ENCODE measurements at regions not wholly inside any gene's neighbourhood (a gene's known extent, or its start where the extent isn't known, plus 50 kb on each side); places are given as distances from the start of the nearest gene placed in this dataset.
"Not testable (repeated sequence)": the region's sequence is repeated elsewhere in the genome, so short reads cannot be mapped to it uniquely, and the experiment has no call there.

DNA sequence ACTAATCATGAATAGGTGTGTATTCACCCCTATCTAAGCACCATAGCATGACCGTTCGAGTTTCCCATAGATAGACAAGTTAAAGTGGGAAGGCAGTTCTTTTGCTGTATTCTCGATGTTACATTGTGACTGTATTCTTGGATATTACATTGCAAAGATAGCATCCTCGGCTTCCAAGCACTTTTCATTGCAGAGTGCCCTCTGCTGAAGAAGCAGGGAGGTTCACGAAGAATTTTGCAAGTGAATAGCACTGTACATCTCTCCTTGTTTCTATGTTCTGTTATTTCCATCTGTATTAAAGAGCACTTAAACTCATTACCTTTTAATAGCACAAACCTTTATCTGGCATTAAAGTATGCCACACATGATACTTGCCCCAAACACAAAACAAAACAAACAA lies 426.7 kb upstream of the ARX start:
- DNase-seq (ENCODE audit: low read depth, low spot score): peak; percentile 33

DNA sequence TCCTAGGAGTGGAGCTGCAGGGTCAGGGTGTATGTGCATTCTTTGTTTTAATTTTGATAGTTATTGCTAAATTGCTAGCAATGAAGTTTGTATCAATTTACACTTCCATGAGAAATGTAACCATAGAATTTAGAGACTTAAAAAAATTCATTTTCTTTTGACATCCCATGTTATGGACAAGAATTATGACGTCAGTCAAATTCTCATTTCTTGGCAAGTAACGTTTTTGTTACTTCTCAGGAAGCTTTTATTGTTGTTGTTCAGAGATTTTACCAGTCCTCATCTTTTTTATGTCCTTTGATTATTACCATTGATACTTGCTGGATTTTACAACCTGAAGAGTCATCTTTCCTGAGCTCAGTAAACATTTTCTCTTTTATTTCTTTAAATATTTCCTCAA lies 417.5 kb upstream of the ARX start:
- no peak for DNase-seq (ENCODE audit: low read depth, low spot score)

DNA sequence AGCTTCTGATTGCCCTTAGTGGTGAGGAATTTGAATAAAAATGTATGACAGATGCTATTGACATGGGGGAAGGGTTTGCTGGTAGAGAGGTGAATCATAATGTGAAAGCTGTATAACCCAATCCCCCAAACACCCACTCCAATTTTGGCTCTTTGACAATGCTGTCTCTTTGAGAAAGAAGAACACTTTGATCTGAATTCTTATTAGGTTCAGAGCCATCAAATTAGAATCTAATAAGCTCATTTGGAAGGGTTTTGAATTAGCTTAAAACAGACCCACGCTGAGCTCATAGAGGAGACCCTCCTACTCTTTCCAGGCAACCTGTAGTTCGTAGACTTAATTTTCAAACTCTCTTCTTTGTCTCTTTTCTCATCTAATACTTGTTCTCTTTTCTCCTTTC lies 416.6 kb upstream of the ARX start:
- DNase-seq (ENCODE audit: low read depth, low spot score): no peak

DNA sequence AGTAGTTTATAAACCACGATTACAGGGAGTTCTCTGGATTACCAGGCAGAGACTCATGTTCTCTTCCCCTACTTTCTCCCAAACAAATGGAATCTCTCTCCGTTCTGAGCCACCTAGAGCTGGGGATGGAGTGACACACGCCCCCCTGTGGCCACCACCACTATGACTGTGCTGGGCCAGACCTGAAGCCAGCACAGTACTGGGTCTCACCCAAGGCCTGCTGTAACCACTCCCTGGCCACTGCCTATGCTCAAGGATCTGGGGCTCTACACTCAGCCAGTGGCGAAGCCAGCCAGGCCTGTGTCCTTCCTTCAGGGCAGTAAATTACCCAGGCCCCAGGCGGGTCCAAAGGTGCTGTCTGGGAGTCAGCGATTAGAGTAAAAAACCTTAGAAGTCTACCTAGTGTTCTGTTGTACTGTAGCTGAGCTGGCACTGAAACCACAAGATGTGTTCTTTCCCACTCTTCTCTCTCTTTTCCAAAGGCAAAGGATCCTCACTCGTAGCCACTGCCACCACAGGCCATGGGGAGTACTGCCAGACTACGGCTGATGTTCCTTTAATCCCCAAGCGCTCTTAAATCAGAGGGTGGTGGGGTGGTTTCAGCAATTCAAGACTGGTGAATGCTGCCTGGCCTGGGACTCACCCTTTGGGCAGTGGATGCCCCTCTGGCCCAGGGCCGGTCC lies 412.2 kb upstream of the ARX start:
- no peak for DNase-seq (ENCODE audit: low read depth, low spot score)

DNA sequence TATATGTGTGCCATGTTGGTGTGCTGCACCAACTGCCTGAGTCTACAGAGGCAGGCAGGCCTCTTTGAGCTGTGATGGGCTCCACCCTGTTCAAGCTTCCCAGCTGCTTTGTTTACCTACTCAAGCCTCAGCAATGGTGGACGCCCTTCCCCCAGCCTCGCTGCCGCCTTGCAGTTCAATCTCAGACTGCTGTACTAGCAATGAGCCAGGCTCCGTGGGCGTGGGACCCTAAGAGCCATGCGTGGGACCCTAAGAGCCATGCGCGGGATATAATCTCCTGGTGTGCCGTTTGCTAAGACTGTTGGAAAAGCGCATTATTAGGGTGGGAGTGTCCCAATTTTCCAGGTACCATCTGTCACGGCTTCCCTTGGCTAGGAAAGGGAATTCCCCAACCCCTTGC lies 388.4 kb upstream of the ARX start:
- not testable (repeated sequence) for DNase-seq (ENCODE audit: low read depth, low spot score)

DNA sequence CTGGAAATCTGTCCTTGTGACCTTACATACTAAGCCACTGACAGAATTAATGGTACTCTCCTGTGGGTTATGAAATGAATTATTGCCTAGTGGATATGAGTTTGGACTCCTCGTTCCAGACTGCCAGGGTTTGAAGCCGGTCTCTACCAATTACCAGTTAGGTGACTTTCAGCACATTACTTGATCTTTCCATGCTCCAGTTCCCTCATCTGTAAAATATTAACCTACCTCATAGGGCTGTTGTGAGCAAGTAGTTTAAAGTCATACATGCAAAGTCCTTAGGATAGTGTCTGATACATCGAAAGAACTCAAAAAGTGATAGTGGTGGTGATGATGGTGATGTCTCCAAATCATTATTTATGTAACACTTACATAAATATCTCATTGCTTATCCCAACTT lies 373.5 kb upstream of the ARX start:
- no peak for DNase-seq (ENCODE audit: low read depth, low spot score)

DNA sequence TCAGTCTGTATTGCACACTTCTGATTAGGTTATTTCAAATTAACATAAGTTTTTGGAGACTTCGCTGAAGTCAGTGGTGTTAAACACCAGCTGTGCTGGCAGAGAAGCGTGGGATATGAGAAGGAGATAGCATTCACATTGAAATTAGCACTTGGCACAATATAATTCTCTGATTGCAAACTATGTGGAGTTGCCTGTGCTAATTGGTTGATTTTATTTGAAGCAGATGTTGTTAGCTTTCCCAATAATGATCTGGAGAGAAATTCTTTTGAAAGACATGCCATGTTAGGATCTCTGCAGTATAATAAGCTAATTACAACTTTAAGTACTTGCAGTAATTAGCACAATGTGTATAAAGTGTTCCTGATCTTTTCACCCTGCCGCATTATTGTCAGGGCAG lies 367.4 kb upstream of the ARX start:
- peak; percentile 23 for DNase-seq (ENCODE audit: low read depth, low spot score)

DNA sequence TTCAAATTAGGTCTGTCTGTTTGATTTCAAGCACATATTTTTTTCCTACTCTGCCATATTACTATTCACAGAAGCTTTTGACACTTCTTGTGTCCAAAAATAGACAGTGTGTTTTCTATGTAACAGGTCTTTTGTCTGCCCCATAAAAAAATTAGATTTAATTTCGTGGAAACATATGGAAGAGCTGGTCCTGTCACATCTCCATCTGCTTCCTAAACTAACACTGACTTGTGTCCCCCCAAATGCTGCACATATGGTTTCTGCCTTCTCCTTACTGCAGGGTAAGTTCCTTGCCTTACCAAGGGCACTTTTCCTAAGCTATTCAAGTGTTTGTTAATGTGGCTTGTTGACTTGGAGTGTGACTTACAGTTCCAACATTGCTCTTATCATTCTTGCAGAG lies 340.7 kb upstream of the ARX start:
- no peak for DNase-seq (ENCODE audit: low read depth, low spot score)

DNA sequence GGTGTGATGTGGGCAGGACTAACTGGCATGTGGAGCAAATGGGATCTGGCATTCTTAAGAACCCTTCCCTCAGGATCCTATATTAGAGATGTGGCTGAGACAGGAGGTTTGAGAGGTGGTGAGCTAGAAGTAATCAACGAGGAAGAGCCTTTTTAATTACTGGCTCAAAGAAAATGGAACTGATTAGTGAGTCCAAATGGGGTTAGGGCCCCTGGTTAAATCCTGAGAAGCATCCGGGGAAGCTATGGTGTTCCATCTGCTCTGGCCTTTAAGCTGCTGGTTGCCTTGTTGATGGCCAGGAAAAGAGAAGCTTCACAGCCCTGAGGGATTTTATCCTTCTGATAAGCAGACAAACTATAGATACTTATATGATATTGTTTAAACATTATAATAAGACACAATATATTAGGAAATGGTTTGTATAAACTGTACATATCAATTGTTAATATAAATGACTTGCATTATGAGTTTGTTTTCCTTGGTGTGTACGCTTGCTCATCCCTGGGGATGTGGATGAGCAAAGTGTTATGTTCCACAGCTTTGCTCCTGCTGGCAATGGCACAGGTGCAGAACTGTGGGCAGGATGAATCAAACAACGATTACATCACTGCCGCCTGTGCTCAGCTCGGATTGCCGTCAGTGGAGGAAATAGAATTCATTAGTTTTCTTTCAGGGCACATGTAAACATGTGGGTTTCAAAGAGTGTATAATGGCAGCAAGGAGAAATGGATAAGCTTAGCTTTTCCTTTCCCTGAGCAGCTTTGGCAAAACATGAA lies 328.6 kb upstream of the ARX start:
- peak; percentile 16 for DNase-seq (ENCODE audit: low read depth, low spot score)

DNA sequence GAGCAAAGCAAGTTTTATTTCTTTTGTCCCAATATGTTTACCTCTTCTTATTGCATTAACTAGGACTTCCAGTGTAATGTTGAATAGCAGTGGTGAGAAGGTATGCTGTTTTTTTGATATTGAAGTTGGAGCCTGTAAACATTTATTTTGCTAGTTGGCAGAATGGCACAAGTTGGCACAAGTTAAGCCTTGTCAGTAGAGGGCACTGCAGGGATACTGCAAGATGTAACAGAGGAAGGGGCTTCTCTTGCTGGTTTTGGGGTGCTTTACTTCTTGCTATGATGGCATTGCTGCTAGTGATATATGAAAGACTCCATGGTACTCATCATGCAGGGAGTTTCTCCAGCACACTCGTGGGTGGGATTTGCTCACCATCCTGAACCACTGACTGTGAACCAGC lies 327.3 kb upstream of the ARX start:
- DNase-seq (ENCODE audit: low read depth, low spot score): no peak

DNA sequence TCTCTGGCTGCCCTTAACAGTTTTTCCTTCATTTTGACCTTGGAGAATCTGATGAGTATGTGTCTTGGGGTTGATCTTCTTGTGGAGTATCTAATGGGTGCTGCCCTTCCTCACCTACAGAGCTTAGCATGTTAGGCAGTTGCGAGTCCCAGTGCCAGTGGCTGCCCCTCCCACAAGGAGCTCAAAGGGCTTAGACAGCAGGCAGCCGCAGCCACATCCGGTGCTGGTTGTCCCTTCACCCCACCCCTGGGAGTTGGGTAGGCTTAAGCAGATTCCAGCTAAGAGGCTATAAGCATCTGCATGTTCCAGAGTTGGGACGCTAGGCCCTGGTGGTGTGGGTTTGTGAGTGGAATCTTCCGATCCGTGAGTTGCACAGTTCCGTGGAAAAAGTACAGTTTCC lies 322.1 kb upstream of the ARX start:
- no peak for DNase-seq (ENCODE audit: low read depth, low spot score)

DNA sequence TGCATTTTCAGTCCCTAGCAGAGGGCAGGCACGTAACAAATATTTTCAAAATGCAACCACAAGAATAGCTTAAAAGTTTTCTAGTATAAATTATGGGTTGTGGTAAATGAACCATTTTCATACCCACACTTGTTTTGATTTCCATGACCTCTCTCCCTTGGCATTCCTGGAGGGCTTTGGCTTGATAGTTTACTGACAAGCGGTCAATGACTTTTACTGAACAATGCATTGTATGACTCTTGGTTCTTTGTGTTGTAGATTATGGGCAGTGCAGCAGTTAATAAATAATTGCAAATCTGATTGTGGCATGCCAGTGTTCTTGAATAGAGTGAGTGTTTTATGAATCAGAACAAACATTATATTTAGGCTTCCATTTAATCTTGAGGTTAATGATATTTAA lies 285.2 kb upstream of the ARX start:
- peak; percentile 50 for DNase-seq (ENCODE audit: low read depth, low spot score)

DNA sequence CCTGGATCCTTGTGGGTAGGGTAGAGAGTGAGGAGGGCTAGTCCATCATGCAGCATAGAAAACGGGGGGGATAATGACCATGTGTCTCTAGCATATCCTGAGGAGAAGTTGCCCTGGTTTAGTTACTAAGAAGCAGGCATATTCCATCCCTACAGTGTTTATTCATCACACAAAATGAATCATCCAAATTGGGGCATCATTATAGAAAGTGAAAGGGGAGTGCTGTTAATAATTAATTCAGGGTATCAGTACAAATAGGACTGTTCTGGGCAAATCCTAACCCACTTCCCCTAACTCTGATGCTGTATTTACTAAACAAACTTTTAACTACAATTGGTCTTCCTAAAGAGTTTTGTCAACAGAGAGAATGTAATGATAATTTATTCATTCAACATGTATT lies 281.1 kb upstream of the ARX start:
- DNase-seq (ENCODE audit: low read depth, low spot score): no peak

DNA sequence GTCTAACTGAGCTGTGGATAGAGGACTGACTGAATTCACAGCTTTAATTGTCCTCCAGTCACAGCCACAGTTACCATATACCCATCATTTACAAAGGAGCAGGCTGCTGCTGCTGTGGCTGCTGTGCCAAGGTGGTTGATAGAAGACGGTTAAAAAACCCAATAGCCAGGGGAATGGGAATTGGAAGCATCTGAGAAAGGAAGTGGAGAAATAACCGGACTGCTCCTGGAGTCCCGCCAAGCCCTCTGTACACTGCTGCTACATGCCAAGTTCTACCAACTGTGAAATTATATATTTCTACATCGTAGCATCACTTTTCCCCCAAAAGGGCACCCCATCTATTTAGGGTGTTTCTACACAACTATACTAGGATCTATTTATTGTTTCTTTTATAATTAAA lies 279.7 kb upstream of the ARX start:
- DNase-seq (ENCODE audit: low read depth, low spot score): peak; percentile 13

DNA sequence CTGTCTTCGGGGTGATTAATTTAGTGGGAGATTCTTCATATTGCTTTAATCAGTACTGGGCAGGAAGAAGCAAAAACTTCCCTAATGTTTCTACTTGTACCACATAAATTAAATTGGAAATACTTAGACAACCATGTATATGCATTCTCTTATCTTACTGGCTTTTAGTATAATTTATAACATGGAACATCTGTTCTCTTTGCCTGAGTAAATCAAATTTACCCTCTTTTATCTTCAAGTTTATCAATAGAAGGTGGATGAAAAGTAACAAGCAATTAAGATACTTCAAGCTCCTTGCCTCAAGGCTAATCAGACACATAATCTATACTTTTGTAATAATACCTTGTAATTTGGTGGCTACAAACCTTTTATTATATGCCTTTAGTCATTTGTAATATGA lies 274.4 kb upstream of the ARX start:
- DNase-seq (ENCODE audit: low read depth, low spot score): no peak

DNA sequence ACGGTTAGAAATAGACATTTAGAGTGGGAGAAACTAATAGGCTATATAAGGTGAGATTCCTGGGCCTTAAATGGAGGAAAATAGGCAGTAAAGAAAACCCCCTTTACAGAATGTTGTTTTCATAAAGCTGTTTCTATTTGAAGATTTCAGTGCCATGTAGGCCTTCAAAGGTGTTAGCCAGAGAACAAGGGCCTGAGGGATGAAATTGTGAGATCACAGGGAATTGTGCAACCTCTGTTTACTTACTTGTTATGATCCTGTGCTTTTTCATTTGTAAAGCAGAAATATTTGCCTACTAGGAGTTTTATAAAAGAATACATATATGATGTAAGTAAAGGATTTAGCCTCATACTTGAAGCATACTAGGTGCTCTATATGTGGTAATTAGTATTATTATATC lies 272.9 kb upstream of the ARX start:
- no peak for DNase-seq (ENCODE audit: low read depth, low spot score)

DNA sequence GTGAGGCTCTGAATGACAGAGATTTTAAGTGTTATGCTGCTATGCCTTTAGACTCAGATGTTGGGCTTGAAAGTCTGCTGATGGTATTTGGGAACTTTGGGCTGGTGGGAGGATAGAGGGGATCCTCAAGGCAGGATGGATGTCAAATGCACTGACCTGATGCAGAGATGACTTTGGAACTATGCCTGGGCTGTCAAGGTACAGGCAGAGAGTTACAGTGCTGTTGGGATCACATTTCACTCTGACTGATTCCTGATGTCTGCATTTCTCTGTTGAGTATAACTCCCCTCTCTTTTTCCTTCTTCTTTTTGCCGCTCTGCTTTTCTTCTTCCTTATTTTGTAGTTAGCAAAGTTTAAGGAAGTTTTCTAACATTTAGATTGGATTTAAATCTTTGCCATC lies 271.8 kb upstream of the ARX start:
- DNase-seq (ENCODE audit: low read depth, low spot score): no peak

DNA sequence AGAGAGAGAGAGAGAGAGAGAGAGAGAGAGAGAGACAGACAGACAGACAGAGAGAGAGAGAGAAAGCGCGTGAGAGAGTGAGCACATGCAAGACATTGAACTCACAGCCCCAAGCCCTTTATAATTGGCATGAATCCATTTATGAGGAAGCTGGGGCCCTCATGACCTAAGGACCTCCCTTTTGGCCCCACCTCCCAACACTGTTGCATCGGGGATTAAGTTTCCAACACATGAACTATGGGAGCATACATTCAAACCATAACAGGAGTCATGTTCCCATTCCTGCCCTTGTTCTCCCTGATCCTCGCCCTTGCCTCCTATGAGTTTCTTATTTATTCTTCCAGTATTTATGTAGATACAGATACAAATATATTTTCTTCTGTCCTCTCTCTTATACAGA lies 269.8 kb upstream of the ARX start:
- no peak for DNase-seq (ENCODE audit: low read depth, low spot score)

DNA sequence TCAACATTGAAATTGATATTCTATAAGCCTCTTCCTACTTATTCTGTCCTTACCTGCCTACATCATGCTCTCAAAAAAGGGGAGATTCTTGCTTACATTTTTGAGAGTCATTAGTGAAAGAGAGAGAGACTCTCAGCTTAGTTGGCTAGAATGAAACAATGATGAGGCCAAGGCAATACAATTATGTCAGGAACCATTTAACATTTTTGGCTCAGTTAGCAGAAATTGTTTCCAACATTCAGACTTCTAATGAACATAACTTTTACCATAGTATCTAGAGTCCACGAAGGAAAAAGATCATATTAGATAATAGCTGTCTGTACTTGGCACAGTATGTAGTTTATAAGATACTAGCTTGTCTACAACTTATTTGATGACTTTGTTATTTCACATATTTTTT lies 263.7 kb upstream of the ARX start:
- DNase-seq (ENCODE audit: low read depth, low spot score): no peak

DNA sequence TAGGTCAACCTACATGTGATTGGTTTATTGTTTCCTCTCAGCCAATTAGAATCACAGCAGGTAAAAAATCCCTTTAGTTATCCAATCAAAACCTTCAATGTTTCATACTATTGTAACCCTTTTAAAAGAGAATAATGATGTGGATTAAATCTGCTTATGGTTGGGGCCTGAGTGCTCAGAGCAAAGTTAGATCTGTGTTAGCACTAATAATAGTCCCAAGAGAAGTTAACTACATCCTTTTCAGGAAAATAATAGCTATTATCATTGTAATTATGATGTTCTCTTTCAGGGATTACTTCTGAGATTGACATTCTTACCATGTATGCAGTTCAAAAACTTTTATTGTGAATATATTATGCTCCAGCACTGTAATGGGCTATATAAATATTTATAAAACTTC lies 262.6 kb upstream of the ARX start:
- no peak for DNase-seq (ENCODE audit: low read depth, low spot score)

DNA sequence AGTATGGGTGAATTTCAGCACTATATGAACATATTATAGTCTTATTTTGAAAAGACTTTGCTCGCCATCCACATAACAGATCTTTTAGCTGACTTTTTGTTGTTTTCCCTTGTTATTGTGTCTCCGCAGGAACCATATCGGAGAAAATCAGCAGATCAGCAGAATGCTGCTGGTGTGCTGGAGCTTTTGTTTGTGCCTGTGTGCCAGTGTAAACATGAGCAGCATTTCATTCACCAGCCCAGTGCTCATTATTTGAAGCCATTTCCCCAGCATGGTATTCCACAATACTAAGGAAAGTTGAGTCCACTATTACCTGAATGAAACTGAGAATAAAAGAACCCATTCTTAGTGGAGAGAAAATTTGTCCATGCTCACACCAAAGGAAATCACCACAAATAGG lies 261.8 kb upstream of the ARX start:
- peak; percentile 8 for DNase-seq (ENCODE audit: low read depth, low spot score)

DNA sequence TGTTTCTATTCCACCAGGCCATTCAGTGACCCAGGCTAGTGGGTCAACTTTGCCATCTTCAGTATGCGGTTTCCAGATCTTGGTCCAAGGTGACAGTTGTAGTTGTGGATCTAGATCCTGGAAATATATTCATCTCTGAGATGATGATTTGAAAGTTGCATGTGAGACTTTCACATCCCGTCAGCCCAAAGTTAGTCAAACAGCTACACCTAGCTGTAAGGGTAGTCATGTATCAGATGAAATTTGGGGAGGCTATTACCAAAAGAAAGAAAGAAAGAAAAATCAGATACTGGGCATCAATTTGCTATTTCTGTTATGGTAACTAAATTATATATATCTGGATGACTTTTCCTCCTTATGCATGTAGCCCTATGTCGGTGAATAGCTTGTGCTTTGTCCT lies 259.4 kb upstream of the ARX start:
- DNase-seq (ENCODE audit: low read depth, low spot score): peak; percentile 8

DNA sequence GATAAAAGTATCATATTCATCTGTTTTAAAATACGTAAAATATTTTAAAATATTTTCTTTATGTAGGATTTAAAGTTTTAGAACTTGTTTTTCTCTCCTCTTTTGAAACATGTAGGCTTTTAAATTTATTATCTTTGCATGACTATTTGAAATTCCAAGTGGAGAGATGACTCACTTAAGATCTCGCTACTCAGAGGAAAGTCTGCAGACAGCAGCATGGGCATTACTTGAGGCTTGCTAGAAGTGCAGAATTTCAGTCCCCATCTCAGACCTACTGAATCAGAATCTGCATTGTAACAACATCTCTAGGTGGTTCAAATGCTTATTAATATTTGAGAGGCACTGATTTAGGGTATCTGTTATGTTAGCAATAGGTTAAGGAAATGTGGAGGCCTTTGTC lies 225.7 kb upstream of the ARX start:
- DNase-seq (ENCODE audit: low read depth, low spot score): peak; percentile 27

DNA sequence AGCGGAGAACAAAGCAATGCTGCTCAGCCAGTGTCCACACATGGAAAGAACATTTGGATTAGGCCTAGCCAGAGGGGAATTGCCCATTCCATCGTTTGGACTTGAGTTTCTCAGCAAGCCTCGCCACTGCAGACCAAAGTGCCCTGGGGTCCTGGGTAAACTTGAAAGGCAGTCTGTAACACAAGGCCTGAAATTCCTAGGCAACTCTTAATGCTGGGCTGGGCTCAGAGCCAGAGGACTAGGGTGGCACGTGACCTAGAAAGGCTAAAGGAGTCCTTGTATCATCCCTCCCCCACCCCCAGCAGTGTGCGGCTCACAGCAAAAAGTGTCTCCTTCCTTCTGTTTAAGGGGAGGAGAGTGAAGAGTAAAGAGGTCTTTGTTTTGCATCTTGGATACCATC lies 210.4 kb upstream of the ARX start:
- DNase-seq (ENCODE audit: low read depth, low spot score): no peak
